D341Med (cell line): ENCODE measurements at regions not wholly inside any gene's neighbourhood (a gene's known extent, or its start where the extent isn't known, plus 50 kb on each side); places are given as distances from the start of the nearest gene placed in this dataset.
"Not testable (repeated sequence)": the region's sequence is repeated elsewhere in the genome, so short reads cannot be mapped to it uniquely, and the experiment has no call there.

Source experiments
- DNase-seq: peaks from one replicate; pipeline ENCODE4 v3.0.0; 2012; ENCODE audit warnings: low spot score

- no peak for DNase-seq
These were observed 107.5 kb upstream of the PELI1 start for GRCh38 chr2:64251497-64252250.

DNA sequence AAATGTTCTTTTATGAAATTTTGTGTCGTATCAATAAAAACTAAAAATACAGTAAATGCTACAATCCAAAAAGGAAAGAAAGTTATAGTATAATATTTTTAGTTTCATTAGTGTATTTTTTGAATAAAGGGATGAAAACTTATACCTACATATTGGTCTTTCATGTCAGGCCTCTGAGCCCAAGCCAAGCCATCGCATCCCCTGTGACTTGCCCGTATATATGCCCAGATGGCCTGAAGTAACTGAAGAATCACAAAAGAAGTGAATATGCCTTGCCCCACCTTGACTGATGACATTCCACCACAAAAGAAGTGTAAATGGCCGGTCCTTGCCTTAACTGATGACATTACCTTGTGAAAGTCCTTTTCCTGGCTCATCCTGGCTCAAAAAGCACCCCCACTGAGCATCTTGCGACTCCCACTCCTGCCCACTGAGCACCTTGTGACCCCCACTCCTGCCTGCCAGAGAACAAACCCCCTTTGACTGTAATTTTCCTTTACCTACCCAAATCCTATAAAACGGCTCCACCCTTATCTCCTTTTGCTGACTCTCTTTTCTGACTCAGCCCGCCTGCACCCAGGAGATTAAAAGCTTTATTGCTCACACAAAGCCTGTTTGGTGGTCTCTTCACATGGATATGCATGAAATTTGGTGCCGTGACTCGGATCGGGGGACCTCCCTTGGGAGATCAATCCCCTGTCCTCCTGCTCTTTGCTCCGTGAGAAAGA lies 108.2 kb upstream of the PELI1 start:
- DNase-seq = not testable (repeated sequence)

- DNase-seq = not testable (repeated sequence)
These were observed 109.2 kb upstream of the PELI1 start for GRCh38 chr2:64253421-64253820.

DNA sequence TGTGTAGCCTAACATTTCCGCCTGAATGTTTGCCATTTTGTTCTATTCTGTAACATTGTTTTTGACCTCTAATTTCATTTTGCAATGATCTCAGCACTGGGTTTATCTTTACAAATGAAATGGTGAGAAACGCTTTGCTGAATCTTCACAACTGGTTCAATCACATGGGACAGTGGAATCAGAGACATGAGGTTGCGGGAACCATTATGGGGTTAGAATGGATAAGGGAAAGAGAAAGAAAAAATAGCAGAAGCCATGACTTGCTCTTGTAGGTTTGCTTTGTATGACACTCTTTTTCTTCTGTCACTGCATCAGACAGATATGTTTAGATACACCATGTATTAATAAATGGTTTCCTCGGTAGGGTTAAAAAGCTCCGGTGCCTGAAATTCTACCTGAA lies 114.3 kb upstream of the PELI1 start:
- no peak for DNase-seq

GRCh38 chr2:64259312-64259711 lies 115.1 kb upstream of the PELI1 start:
- DNase-seq = peak; percentile 36

GRCh38 chr2:64260093-64260803 lies 116.0 kb upstream of the PELI1 start:
- DNase-seq = no peak

- DNase-seq = no peak
These were observed 116.6 kb upstream of the PELI1 start for GRCh38 chr2:64260817-64261216.

DNA sequence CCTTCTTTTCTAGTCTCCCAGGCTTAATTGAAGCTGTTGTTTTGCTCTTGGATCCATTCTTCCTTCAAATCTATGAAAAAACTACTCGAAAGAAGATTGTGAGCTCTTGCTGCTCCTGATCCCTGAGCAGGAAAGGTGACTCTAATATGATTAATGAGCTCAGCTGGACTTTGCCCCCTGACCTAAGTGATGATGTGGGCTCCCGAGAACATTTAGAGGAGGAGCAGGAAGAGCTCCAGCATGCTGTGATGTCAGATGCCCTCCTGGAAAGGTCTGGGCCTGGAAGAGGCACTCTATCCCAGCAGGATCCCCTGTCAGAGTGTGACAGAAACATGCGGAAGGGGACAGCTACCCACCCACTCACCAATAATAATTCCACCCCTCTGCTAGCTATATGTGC lies 117.9 kb upstream of the PELI1 start:
- no peak for DNase-seq

- no peak for DNase-seq
These were observed 118.6 kb upstream of the PELI1 start for GRCh38 chr2:64262816-64263215.

- no peak for DNase-seq
These were observed 119.1 kb upstream of the PELI1 start for GRCh38 chr2:64263315-64263714.

DNA sequence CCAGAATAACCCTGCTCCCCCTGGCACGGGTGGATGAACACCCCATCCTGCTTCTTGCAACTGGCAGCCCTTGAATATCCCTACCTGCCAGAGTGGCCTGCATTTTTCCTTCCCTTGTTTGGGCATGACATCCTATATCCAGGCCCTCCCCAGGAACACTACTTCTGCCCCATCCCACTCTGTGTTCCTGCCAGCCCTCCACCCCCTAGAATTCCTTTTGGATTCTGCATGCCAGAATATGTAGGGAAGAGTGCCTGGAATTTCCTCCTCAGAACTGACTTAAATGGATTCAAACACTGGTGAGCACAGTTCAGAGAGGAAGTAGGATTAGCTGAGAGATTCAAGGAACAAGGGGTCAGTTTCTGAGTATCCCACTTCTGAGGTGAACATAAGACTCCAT lies 123.5 kb upstream of the PELI1 start:
- DNase-seq = no peak

GRCh38 chr2:64268330-64269048 lies 124.3 kb upstream of the PELI1 start:
- no peak for DNase-seq

DNA sequence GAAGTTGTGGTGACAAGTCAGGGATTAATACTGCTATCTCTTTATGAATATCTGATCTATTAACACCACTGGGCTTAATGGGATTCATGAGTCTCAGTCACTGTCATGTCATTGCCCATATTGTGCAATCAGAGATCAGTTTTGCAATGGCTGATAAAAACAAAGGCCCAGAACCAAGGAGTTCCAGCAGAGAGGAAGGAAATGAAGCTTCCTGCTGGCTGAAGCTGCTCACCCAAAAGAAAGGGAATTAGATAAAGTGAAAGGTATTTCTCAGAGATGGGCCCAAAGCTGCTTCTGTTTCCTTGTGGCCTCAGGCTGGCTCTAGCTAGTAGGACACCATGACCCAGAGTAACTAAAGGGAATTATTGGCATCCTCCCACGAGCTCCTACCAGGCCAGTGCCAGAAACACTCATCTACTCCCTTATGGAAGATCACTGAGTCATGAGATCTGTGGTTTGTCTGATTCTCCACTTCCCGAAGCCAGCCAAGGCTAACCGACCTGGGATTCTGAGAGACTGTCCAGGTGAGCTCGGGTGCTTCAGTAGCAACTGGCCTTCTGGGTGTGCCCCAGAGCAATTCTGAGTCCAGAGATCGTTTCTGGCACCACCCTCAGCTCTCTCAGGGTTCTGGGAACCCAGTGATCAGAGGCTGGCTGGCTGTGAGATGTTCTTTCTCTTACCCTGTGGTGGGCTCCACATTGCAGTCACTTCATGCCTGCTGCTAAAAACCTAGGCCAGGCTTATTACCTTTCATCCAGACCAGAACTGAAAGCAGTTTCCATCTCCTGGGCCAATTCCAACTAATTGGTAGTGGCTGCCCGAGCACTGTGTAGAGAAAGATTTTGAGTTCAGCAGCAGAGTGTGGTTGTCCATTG lies 129.5 kb upstream of the PELI1 start:
- no peak for DNase-seq

GRCh38 chr2:64274399-64275173 lies 130.4 kb upstream of the PELI1 start:
- no peak for DNase-seq

DNA sequence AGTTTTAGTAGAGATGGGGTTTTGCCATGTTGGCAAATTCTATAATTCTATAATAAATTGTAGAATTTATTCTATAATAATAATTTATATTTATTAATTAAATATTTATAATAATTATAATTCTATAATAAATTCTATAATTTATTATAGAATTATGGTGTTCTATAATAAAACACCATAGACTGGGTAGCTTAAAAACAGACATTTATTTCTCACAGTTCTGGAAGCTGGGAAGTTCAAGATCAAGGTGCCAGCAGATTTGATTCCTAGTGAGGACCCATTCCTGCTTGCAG lies 130.9 kb upstream of the PELI1 start:
- DNase-seq = no peak

DNA sequence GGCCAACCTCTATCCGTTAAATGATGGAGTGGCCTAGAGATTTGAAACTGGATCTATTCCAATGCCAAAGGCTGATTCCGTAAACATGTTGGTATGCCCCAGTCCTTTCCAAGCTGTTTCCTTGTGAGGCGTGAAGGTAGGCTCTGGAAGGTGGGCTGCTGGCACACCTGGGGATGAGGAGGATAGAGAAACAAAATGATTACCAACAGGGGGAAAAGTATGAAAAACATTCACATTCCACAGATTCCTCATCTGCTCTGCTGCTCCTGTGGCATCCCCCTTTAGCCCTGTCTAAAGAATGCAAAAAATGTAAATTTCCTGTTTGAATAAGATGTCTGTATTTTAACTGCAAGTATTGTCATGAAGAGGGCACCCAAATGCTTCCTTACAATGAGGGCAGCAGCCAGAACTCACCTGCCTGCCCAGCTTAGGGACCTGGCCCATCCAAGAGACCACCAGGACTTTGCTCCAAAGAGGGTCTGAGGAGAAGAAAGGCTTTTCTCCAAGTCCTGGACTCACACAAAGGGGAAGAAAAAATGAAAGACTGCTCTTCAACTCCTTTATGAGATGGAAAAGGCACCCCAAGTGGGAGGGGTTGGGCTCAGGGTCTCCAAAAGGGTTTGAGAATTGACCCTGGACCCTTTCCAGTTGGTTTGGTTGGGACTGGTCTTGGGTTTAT lies 132.3 kb upstream of the PELI1 start:
- no peak for DNase-seq

- DNase-seq = no peak
These were observed 133.1 kb upstream of the PELI1 start for GRCh38 chr2:64277101-64277849.

- not testable (repeated sequence) for DNase-seq
These were observed 136.6 kb upstream of the PELI1 start for GRCh38 chr2:64280812-64281211.

GRCh38 chr2:64283006-64283570 lies 138.9 kb upstream of the PELI1 start:
- no peak for DNase-seq
